ENCODE measurements at regions not wholly inside any gene's neighbourhood (a gene's known extent, or its start where the extent isn't known, plus 50 kb on each side); places are given as distances from the start of the nearest gene placed in this dataset.

DNA sequence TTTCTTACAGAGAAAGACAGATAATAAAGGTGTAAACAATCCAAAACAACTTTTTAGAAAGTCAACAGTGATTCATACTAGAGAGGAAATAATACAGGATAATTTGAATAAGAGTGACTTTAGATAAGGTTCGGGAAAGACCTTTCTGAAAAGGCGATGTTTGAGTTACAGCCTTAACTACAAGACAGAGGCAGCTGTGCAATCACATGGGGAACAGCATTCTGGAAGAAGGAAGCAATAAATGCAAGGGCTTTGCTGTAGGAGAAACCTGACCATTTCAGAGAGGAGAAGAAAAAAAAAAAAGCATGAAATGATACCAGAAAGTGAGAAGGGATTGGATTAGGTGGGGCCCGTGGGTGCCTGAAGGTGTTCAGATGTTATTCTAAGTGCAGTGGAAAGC is 200.6 kb upstream of the ATP11B start:
- DNase-seq (ENCODE audit: low read depth) = no peak

DNA sequence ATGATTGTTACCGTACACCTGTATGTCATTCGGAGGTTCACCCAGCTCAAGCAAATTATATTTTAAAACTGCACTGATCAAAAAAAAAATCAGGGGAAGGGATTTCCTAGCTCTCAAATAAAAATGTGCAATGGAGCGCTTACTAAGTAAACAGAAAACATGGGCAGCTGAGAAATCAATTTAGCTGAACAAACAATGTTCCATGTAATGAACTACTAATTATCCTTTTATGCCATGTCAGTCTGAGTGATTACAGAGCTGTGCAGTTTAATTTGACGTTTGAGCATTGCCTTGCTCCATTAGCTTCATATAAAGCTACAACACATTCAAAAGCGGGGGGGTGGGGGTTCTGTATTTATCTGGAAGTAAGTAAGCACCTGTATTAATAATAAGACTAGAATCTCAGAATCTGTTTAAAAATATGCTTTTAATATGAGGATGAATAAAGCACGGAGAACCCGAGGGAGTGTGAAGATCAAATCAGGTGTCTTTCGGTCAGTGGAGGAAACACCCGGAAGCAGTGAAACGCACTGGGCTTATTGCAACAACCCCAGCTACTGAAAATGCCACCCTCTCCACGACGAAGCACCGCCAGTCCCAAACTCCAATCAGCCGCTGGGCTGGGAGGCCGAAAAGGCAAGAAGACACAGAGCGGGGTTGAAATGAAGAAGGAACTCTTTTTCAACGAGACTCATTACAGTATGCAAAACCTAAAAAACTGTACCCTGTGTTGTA is 196.5 kb upstream of the ATP11B start:
- no peak for DNase-seq (ENCODE audit: low read depth)

DNA sequence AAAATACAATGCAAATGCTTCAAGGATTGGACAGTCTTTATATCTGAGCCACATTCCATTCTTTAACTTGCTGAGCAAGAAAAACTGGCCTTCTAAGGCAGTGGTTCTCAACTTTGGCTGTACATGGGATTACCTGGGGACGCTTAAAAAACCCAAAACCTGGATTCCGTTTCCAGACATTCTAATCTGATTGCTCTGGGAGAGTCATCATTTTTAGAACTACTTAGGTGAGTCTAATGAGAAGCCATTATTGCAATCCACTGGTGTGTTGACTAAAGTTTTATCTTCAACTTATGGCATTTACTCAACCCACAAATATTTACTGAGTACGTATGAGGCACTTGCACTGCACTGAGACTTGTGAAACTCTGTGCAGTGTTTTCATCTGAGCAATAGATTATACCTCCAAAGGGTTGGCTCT is 195.7 kb upstream of the ATP11B start:
- no peak for DNase-seq (ENCODE audit: low read depth)

DNA sequence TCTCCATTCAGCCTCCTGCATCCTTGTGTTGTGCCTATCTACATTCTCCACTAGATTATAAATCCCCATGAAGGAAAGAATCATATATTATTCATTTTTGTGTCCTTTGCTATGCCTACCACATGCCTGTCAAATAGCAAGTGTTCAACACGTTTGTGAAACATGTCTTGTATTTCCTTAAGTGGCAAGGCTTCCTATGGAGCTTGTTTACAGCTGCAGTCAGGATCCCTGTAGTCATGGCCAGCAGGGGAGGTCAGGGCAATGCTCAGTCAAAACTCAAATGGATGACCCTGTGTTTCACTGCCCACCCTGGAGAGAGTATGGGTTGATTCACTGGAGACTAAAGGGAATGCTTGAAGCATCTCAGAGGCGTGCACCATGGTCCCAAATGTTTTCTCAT is 191.7 kb upstream of the ATP11B start:
- DNase-seq (ENCODE audit: low read depth) = no peak

DNA sequence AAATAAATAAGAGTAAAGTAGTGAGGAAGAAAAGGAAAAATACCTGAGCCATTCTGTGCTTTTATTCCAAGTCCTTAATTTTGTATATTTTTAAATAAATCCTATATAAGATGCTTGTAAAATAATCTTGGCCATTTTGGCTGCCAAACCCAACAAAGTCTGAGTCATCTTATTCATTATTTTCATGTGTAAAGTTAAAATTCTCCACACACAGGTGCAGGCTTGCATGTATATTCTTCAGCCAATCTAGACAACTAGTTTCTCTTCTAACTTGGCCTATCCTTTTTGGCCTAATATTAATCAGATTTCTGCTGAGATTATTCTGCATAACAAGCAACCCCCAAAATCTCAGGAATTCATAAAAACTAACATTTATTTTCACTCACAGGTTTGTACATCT is 189.8 kb upstream of the ATP11B start:
- no peak for DNase-seq (ENCODE audit: low read depth)

DNA sequence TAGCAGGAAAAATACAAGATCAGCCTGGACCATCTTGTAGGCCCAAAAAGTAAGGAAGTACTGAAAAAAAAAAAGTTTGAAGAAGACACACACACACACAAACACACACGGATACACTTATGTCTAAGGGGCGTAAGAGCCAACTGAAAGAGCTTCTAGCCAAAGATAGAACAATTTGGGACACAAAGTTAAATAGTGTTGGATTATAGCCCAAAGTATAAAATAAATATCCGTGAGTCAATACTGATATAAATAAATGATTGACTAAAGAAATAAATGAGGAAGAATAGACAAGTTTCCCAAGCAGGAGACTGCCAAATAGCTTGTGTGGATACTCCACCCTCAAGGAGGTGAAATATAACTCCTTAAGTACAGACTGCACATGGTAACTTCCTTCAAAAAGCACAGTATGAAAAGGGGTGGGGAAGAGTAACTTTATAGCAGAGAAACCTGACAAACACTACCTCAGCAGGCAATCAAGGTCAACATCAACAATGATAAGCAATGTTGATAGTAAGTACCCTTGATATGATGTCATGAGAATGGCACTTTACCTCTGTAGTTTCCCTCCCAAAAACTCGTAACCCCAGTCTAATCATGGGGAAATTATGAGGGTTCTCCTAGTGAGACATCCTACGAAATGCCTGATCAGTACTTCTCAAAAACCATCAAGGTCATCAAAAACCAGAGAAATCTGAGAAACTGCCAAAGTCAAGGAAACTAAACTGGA is 187.3 kb upstream of the ATP11B start:
- no peak for DNase-seq (ENCODE audit: low read depth)

DNA sequence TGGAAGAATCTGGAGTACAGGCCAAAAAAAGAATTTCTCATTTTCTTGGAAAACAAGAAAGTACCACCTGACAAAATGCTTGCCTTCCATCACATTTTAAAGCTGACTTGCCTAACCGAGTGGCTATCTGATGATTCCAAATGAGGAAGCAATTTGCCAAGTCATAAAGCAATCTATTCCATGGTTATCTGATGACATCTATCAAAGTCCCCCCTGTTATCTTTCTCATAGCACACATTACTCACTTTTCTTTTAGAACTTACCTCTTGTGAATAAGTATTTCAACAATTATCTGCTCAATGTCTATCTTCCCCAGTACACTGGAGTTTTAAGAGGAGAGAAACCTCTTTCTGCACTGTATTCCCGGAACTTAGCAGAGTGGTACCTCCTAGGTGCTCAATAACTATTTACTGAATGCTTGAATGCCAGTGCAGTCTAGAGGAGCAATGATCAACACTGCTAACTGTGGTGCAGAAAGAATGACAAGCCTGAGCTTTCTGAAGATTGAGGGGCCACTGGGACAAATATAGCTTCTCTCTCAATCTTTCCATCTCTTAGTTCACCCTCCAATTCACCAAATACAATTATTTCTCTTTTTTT is 186.3 kb upstream of the ATP11B start:
- DNase-seq (ENCODE audit: low read depth) = no peak

DNA sequence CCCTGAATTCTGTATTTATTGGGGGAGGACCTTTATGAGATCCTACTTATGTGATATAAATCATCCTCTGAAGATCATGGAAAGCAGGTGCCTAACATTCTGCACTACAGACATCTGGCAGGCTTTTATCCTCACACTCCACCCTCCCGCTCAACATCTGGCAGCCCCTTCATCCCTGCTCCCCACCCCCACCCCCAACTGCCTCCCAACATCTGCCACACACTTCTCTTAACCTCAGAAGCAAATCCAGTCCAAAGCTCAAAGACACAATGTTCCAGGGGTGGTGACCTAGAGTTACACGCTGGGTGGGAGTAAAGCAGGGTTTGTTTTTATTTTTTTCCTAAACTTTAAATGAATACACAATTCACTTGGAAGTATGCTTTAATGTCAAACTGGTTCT is 184.5 kb upstream of the ATP11B start:
- DNase-seq (ENCODE audit: low read depth) = no peak

DNA sequence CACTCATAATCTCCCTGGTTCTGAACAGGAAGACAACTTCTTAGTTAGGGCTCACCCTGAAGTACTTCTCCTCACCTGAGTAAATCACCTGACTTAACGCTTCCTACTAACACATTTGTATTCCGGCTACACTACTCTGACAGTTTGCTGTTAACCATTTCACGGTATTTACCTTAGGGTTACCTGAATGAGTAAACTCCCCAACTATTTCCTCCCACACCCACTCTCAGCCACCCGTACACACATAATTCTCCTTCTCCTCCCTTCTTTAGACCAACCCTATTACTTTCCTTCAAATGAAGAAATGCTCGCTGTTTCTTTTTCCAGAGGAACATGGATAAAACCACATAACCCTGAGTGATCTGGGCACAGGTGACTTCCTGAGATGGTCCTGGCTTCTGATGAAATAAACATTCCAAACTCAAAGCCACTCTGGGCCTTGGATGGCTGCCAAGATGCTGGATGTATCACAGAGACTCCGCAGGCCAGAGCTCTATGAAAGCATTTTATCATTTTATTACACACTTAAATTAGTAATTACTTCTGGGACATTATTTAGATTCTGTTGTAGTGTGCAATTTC is 183.6 kb upstream of the ATP11B start:
- DNase-seq (ENCODE audit: low read depth) = no peak

DNA sequence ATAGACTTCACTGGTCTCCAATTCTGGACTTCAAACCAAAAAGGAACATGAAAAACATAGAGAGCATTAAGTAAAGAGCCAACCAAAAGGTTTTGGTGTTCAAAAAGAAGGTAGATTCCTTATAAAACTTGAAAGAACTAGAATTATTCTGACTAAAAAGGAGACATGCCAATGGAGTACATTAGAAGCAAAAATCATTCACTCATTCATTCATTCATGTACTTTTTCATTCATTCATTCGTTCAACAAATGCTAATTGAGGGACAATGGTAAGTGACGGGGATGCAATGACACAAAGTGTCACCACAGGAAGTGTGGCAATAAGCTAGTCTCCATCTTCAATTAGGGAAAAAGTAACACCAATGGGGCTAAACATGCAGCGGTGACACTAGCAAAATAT is 181.0 kb upstream of the ATP11B start:
- no peak for DNase-seq (ENCODE audit: low read depth)

DNA sequence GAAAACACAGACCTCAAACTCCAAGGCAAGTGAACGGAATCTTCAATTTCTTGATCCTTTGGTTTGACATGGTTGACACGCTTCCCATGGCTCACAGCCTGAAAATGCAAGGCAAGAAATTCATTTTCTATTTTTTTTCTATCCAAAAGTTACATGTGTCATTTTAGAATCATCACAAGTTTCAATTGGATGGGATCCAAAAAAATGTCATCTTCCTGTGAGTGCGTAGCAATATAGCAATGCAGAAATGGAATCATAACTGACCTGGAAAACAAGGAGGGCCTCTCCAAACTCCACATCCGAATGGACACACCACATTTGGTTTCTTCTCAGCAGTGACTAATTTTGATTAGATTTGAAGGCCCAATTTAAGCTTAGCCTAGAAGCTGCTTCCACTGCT is 175.8 kb upstream of the ATP11B start:
- DNase-seq (ENCODE audit: low read depth) = no peak

DNA sequence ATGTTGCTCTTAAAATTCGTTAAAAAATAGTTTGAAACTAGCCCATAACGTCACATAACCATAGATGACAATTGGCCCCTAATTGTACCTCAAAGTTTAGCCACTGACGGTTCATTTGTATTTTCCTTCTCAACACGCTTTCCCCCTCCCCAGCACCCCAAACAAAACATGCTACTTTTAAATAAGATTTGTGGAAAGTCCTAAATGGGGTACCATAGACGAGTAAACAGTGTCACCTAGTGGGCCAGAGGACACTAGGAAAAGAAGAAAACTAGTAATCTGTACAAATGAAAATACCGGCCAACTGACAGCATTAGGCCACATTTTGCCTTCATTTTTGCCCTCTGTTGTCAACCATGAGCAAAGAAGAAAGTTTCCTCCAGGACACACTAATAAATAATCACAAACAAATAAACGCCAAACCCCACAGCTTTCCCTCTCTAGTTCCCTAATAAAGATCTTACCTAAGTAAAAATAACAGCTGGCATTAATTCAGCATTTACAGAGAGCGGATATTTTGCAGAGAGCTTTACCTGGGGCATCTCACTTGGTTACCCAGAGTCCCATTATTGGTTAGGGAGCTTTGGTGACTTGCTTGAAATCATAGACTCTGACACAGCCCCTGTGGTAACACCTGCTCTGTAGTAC is 175.1 kb upstream of the ATP11B start:
- no peak for DNase-seq (ENCODE audit: low read depth)

DNA sequence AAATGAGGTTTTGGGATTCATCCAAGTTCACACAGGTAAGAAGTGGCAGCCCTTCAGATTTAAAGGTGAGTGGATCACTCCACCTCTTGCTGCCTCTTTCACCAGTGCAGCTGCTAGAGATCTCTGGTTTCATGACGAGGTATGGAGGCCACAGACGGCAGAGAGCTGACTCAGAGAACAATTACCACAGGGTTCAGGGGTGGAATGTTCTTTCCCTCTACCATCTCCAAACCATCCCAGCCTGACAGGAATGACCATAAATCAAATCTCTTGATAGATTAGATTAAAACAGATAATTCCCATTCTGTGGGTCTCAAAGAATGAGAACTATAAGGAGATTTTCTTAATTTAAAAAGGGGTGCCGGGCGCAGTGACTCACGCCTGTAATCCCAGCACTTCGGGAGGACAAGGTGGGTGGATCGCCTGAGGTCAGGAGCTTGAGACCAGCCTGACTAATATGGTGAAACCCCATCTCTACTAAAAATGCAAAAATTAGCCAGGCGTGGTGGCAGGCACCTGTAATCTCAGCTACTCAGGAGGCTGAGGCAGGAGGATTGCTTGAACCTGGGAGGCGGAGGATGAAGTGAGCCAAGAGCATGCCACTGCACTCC is 174.2 kb upstream of the ATP11B start:
- no peak for DNase-seq (ENCODE audit: low read depth)

DNA sequence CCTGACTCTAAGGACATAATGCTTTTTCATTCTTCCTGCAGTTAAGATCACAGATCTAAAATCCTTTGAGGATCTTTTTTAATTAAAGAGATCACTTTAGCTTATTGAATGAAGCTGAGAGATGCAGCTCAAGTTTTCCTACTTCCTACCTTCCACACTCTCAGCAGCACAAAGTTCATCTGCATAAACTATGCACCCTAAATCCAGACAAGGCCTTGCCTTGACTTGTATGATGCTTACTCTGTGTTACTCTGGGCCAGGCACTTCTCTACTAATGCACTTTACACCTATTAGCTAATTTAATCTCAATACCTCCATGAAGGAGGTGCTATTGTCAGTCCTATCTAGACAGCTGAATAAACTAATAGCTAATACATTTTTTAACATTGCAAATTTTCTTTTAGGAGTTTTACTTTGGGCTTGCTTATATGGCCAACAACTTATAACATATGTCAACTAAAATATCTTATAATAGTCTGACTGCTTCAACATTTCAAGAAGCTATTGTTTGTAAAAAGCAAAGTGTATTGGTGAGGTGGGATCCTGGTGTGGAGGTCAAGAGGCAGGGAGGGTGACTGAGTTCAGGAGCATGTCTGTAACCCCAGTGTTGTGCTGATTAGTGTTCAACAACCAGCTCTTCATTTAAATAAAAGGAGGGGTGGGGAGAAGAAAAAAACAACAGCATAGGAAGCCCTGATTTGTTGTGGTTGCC is 172.4 kb upstream of the ATP11B start:
- DNase-seq (ENCODE audit: low read depth) = no peak

DNA sequence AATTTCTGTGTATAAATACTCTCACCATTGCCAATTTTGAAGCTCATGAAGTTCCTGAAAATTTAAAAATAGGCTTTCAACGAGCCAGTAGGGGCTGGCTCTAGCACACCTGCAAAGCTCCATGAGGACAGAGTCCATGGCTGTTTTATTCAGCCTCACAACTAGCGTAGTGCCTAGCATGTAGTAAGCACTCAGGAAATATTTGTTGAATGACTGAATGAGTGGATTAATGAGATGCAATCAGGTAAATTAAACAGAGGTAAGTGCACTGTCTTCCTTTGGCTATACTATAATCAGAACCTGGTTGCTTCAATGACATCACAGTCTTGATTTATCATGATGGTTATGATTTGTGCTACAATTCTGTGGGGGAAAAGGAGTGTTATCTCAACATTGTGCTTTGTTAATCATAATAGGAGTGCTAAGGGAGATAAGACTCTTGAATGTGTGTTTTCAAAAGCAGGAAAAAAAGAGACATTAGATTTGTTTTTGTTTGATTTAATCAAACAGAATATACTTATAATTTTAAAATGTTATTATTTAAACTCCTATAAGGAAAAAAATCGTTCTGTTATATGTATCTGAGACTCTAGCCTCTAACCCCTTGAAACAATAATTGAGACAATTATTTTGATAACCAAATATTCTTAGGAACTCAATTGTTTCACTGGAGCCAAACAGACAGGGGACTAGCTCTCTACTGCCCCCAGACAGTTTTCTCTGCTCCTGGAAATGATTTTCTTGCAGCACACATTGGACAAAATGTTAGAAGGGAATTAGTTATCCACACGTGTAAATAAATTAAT is 171.7 kb upstream of the ATP11B start:
- DNase-seq (ENCODE audit: low read depth) = no peak

DNA sequence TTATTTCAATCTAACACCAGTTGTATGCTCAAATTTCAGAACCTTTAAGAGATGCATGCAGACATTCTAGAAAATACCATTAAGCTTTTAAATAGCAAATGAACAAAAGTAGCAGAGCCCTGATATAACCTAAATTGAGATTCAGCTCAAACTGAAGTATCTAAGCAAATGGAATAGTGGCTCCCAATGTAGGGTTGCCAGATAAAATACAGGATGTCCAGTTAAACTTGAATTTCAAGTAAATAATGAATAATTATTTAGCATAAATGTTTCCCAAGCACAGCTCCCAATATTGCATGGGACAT is 171.1 kb upstream of the ATP11B start:
- no peak for DNase-seq (ENCODE audit: low read depth)

DNA sequence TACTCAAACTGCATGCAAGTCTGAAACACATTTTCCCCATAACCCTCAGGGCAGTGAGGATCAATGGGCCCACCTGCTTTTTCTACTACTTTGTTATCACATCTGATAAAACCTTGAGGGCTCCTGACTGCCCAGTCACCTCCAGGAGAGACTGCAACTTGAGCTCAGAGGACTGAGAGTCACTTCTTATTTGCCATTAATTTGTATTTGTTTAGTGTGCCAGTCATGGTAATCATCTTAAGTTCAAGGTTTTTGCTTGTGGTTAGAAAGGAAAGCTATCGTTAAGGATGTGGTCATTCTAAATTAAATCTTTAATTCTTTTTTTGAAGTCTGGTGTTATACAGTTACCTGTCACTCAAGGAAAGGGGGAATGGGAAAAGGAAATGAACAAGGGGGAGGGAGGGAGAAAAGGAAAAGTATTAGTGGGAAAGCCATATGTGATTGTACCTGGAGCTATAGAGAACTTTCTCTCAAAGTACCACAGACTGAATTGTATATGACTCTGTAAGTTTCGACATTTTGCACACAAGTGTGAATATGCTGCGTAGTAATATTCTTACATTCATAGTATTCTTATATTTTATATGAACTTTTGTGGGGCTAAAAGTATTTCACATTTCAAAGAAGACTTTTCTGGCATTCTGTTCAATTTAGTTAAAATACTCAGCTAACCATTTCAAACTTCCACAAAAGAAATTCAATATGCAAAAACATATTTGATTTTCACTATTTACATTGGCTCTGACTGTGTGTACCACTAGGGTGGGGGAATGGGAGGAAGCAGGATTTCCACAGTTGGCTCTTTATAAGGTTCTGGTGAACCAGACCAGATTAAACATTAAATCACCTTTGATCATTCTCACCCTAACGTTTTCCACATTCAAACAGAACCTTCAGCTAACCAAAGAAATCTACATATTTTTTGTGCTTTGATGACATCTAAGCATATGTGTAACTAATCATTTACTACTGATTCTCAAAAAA is 166.5 kb upstream of the ATP11B start:
- DNase-seq (ENCODE audit: low read depth) = no peak

DNA sequence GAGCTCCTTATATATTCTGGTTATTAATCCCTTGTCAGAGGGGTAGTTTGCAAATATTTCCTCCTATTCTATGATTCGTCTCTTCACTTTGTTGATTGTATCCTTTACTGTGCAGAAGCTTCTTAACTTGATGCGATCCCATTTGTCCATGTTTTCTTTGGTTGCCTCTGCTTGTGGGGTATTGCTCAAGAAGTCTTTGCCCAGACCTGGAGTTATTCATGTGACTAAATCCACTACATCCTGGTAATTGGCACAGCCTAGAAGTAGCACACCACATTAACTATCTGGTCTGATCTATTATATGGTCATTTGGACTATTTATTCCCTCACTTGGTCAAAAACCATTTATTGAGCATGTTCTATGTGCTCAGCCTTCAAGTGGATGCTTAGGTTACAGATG is 164.8 kb upstream of the ATP11B start:
- no peak for DNase-seq (ENCODE audit: low read depth)

DNA sequence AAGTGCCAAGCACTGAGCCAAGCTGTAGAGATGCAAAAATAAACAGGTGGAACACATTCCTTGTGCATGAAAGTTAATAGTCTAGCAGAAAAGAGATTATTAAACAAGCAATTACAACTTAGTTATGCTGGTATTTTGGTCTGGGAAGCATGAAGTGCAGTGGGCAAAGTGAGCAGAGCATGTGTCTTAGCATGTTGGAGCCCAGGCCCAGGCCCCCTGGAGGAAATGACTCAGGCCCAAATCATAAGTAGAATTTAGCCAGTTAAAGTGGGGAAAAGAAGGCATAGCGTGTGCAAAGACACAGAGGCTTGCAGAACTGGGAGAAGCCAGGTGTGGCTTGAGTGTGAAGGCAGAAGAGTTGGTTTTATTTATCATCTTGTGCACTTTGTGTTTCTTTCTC is 163.8 kb upstream of the ATP11B start:
- no peak for DNase-seq (ENCODE audit: low read depth)
